HCT116 (cell line): ENCODE measurements at regions not wholly inside any gene's neighbourhood (a gene's known extent, or its start where the extent isn't known, plus 50 kb on each side); places are given as distances from the start of the nearest gene placed in this dataset.

Experiments used
- ATAC-seq: fragments of 200-7000 bp; cut with Tn5 transposase; 2 replicates; pipeline ENCODE4 v1.9.1; 2020; ENCODE audit warnings: mild to moderate bottlenecking, moderate library complexity
- BruUV-seq: library from RNA; stranded (reverse); fragments of 400-500 nt; replicated peaks from 2 replicates; lab custom pipeline; 2021; lab: Mats Ljungman, UMichigan
- CTCF ChIA-PET: fragments of 300-600 bp; sonication (Branson Sonifier 250); formaldehyde crosslinking; loops from one replicate; lab custom pipeline; 2021; ENCODE audit warnings: antibody characterized with exemption; lab: Charles Lee
- POLR2A ChIA-PET: fragments of 300-600, 350-600 bp; sonication (Branson Sonifier 250); formaldehyde crosslinking; loops from one replicate; lab custom pipeline; 2021; ENCODE audit warnings: antibody characterized with exemption; lab: Charles Lee
- RAD21 ChIA-PET, 2 experiments: fragments of 300-600 bp; sonication (Branson Sonifier 250); formaldehyde crosslinking; loops; one replicate each; lab custom pipeline; 2023; ENCODE audit warnings: low total read pairs in 2 of 2; ENCODE audit not compliant: uncharacterized antibody in 2 of 2, unreplicated experiment in 2 of 2, low non-redundant PET in 1 of 2; lab: Charles Lee
- DNase-seq: peaks from one replicate; pipeline ENCODE4 v3.0.0-alpha.2; 2010; ENCODE audit warnings: low read depth, low spot score
- H2AFZ ChIP-seq: fragments of 200-600 bp; shearing (Covaris generic), sonication (generic); 2 replicates; pipeline ENCODE4 v1.6.1; 2017; ENCODE audit warnings: low read depth, mixed run types, mixed read lengths, antibody characterized with exemption, low read length; ENCODE audit not compliant: poor library complexity, severe bottlenecking
- H3K27ac ChIP-seq: 2 replicates; pipeline ENCODE4 v1.5.1; 2012; ENCODE audit warnings: low read depth, low read length
- H3K27me3 ChIP-seq: fragments of 200-600 bp; sonication (generic); 2 replicates; pipeline ENCODE4 v1.6.1; 2016; ENCODE audit warnings: mixed run types, low read length, mixed read lengths; ENCODE audit not compliant: insufficient read depth
- H3K36me3 ChIP-seq, 2 experiments: fragments of 200-500 bp in 1 of 2; fragments of 200-600 bp in 1 of 2; sonication (Bioruptor generic) in 1 of 2; sonication (generic) in 1 of 2; 2 replicates each; pipeline versions ENCODE4 v1.5.1 to v1.6.1; 2014 to 2016; ENCODE audit warnings: low read length in 2 of 2, inconsistent platforms in 1 of 2, mixed read lengths in 1 of 2, mixed run types in 1 of 2; ENCODE audit not compliant: insufficient read depth in 2 of 2, control insufficient read depth in 1 of 2
- H3K4me1 ChIP-seq, 2 experiments: fragments of 200-600 bp in 1 of 2; sonication (generic) in 1 of 2; 2 replicates each; pipeline versions ENCODE4 v1.5.1 to v1.6.1; 2012 to 2017; ENCODE audit warnings: low read length in 2 of 2, inconsistent platforms in 1 of 2, mild to moderate bottlenecking in 1 of 2, mixed read lengths in 1 of 2, mixed run types in 1 of 2, moderate library complexity in 1 of 2; ENCODE audit not compliant: insufficient read depth in 2 of 2, control insufficient read depth in 1 of 2
- H3K4me2 ChIP-seq: fragments of 200-600 bp; sonication (generic); 2 replicates; pipeline ENCODE4 v1.6.1; 2017; ENCODE audit warnings: mixed run types, low read length, mixed read lengths
- H3K4me3 ChIP-seq, 2 experiments: fragments of 200-600 bp in 1 of 2; sonication (generic) in 1 of 2; replicated peaks in 1 of 2; 2 replicates each; pipeline ENCODE4 v1.5.1; 2011 to 2016; ENCODE audit warnings: low read length in 2 of 2, control low read depth in 1 of 2, low read depth in 1 of 2, mild to moderate bottlenecking in 1 of 2, mixed read lengths in 1 of 2, mixed run types in 1 of 2
- H3K79me2 ChIP-seq: fragments of 200-600 bp; sonication (generic); 2 replicates; pipeline ENCODE4 v1.6.1; 2017; ENCODE audit warnings: mild to moderate bottlenecking, mixed run types, low read length, moderate library complexity, mixed read lengths; ENCODE audit not compliant: insufficient read depth
- H3K9ac ChIP-seq: fragments of 200-600 bp; sonication (generic); 2 replicates; pipeline ENCODE4 v1.6.1; 2016; ENCODE audit warnings: low read length, mixed read lengths
- H3K9me2 ChIP-seq: fragments of 200-600 bp; sonication (generic), shearing (Covaris generic); 2 replicates; pipeline ENCODE4 v1.6.1; 2017; ENCODE audit warnings: mixed run types, mild to moderate bottlenecking, moderate library complexity; ENCODE audit not compliant: insufficient read depth
- H3K9me3 ChIP-seq, 2 experiments: fragments of 200-500 bp in 1 of 2; fragments of 200-600 bp in 1 of 2; sonication (Bioruptor generic) in 1 of 2; sonication (generic) in 1 of 2; 2 replicates each; pipeline ENCODE4 v1.6.1; 2014 to 2017; ENCODE audit warnings: low read length in 2 of 2, mixed read lengths in 2 of 2, inconsistent platforms in 1 of 2, low read depth in 1 of 2, mild to moderate bottlenecking in 1 of 2, mixed run types in 1 of 2, moderate library complexity in 1 of 2; ENCODE audit not compliant: control insufficient read depth in 1 of 2, insufficient read depth in 1 of 2
- H4K20me1 ChIP-seq: fragments of 200-600 bp; sonication (generic), shearing (Covaris generic); 2 replicates; pipeline ENCODE4 v1.6.1; 2017; ENCODE audit warnings: mixed run types, mild to moderate bottlenecking, moderate library complexity; ENCODE audit not compliant: insufficient read depth
- CTCF ChIP-seq, 3 experiments: fragments of 200-600 bp in 1 of 3; sonication (generic) in 1 of 3; IDR thresholded peaks in 2 of 3; conservative IDR thresholded peaks in 1 of 3; 2 replicates each; pipeline ENCODE4 v1.5.1; 2012 to 2017; ENCODE audit warnings: low read depth in 2 of 3, low read length in 2 of 3, antibody characterized with exemption in 1 of 3, borderline replicate concordance in 1 of 3, control low read depth in 1 of 3, mild to moderate bottlenecking in 1 of 3, mixed read lengths in 1 of 3, mixed run types in 1 of 3, moderate library complexity in 1 of 3; ENCODE audit not compliant: insufficient read depth in 1 of 3
- EZH2 ChIP-seq: fragments of 200-600 bp; sonication (generic); IDR thresholded peaks from 2 replicates; pipeline ENCODE4 v1.6.1; 2017; ENCODE audit warnings: antibody characterized with exemption, mixed run types
- POLR2AphosphoS5 ChIP-seq: IDR thresholded peaks from 2 replicates; pipeline ENCODE4 v1.6.1; 2011; ENCODE audit warnings: mild to moderate bottlenecking, low read depth, low read length, moderate library complexity
- RAD21 ChIP-seq: IDR thresholded peaks from 2 replicates; pipeline ENCODE4 v1.6.1; 2012; ENCODE audit warnings: low read depth, mild to moderate bottlenecking
- SIN3A ChIP-seq: IDR thresholded peaks from 2 replicates; pipeline ENCODE4 v1.6.1; 2012; ENCODE audit warnings: low read depth
- SRF ChIP-seq: IDR thresholded peaks from 2 replicates; pipeline ENCODE4 v1.6.1; 2012; ENCODE audit warnings: low read depth
- YY1 ChIP-seq: IDR thresholded peaks from 2 replicates; pipeline ENCODE4 v1.6.1; 2011; ENCODE audit warnings: low read length, low read depth, moderate library complexity, mild to moderate bottlenecking; ENCODE audit not compliant: insufficient replicate concordance; ENCODE audit errors: extremely low read depth
- ZBTB33 ChIP-seq: IDR thresholded peaks from 2 replicates; pipeline ENCODE4 v1.6.1; 2011; ENCODE audit warnings: mild to moderate bottlenecking, low read length, moderate library complexity; ENCODE audit not compliant: insufficient replicate concordance; ENCODE audit errors: extremely low read depth
- intact Hi-C: fragments of 100-400 bp; cut with micrococcal nuclease; formaldehyde crosslinking; loops from 2 replicates; pipeline ENCODE4 v1.10.0; 2022

GRCh38 chr1:245055752-245056151, 99.0 kb upstream of the KIF26B start:
- DNase-seq = no peak
- CTCF ChIA-PET = interaction anchor here (1.2 kb wide), 1 partner anchor 97 kb away, joined by 3 read pairs; no protein-coding TSS in a partner anchor
- no peaks in the 10 kb centered on the region for H3K9me2 ChIP-seq
- no peak overlapping the region for H2AFZ ChIP-seq
- no peak overlapping the region for H3K4me3 ChIP-seq
- no peaks in the 10 kb centered on the region for H3K27me3 ChIP-seq
- no TSS peak for BruUV-seq
- ATAC-seq = no peak
- no peaks in the 10 kb centered on the region for H3K36me3 ChIP-seq
- no peak overlapping the region for H3K9ac ChIP-seq
- TF ChIP-seq RAD21 (no peak), SRF (no peak), CTCF (IDR thresholded peaks at IDR 0.05 in 2 of 3, conservative IDR thresholded peaks at IDR 0.05 in 1 of 3; ENCODE audit: borderline replicate concordance in 1 of 3, insufficient read depth in 1 of 3, low read depth in 2 of 3, low read length in 2 of 3) (no peak), SIN3A (no peak), YY1 (no peak), ZBTB33 (no peak), POLR2AphosphoS5 (no peak), EZH2 (no peak)
- no peaks in the 10 kb centered on the region for H3K4me1 ChIP-seq
- H3K4me2 ChIP-seq = no peak overlapping the region
- intact Hi-C loops = no loop called here
- H3K9me3 ChIP-seq = no peaks in the 10 kb centered on the region
- no peaks in the 10 kb centered on the region for H3K79me2 ChIP-seq
- RAD21 ChIA-PET = no interaction called here
- H3K27ac ChIP-seq = no peak overlapping the region
- POLR2A ChIA-PET = no interaction called here
- H4K20me1 ChIP-seq = no peaks in the 10 kb centered on the region
